ENCODE measurements at regions not wholly inside any gene's neighbourhood (a gene's known extent, or its start where the extent isn't known, plus 50 kb on each side); places are given as distances from the start of the nearest gene placed in this dataset.
"Not testable (repeated sequence)": the region's sequence is repeated elsewhere in the genome, so short reads cannot be mapped to it uniquely, and the experiment has no call there.

DNA sequence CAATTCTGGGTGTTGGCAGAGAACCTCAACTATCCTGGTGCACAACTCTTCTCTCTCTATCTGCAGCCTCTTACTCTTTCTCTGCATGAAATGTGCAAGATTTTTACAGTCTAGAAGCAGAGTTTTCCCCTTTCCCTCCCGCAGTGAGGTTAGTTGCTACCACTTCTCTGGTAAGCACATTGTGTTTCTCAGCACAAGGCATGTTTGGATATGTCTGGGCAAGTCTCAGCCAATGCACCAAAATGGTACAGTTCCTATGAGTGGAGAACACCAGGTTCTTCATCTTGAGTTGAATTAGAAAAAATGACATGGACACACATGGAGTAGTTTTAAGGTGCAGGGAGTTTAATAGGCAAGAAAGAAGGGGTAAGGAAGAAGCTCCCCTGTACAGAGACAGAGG lies 187.0 kb downstream of the CCNG2 start:
- H3K4me3 Mint-ChIP-seq, result no peak overlapping the region
- no peak overlapping the region for H3K27ac Mint-ChIP-seq
- H3K27me3 Mint-ChIP-seq, result peaks cover 22% of the 10 kb centered on the region
- H3K36me3 Mint-ChIP-seq, result peaks cover 3% of the 10 kb centered on the region
- H3K9me3 Mint-ChIP-seq, result peaks cover 6% of the 10 kb centered on the region
- H3K4me1 Mint-ChIP-seq, result no peaks in the 10 kb centered on the region

DNA sequence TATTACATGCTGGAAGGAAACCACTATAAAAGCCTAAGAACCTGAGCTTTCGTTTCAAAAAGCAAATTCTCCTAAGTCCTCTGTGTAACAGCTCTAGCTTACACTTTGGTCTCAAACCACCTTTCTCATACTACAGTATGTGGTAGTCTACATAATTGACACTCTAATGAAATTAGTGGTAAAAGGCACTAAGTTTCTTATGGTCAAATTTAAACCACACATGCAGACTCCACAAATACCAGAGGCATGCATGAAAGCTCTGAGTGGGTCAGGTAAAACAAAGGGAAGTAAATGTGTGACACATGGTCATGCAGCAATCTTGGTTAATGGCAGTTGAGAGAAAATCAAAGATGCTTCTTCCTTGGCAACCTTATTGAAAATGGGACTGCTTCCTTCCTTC lies 187.8 kb downstream of the CCNG2 start:
- no peak overlapping the region for H3K27ac Mint-ChIP-seq
- no peaks in the 10 kb centered on the region for H3K4me1 Mint-ChIP-seq
- H3K9me3 Mint-ChIP-seq, result peaks cover 6% of the 10 kb centered on the region
- peaks cover 20% of the 10 kb centered on the region for H3K27me3 Mint-ChIP-seq
- H3K4me3 Mint-ChIP-seq, result no peak overlapping the region
- H3K36me3 Mint-ChIP-seq, result peaks cover 3% of the 10 kb centered on the region

DNA sequence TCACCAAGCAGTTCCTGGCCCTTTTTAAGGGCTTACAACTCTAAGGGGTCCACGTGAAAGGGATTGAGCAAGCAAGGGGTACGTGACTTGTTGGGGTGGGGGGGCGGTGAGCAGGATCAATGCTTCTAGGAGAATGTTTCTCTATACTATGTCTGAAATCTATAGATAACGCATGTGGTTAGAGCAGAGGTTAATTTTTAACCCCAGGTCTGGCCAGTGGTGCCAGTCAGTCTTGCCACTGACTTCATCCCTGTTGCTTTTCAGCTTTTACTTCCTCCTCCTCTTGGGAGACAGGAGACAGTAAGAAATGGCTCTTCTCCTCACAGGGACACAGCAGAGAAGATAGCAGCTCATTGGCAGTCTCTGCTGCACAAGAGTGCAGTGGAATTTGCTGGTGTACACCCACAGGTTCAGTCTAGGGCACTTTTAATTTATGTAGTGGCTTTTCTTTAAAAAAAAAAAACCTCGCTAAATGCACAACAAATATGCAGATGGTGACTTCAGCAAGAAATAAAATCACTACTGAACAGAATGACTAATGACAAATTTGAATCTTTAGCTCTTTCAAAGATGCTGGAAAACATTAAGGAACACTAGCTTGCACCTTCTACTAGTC lies 190.5 kb downstream of the CCNG2 start:
- H3K36me3 Mint-ChIP-seq, result no peaks in the 10 kb centered on the region
- H3K27me3 Mint-ChIP-seq, result peaks cover 12% of the 10 kb centered on the region
- no peaks in the 10 kb centered on the region for H3K9me3 Mint-ChIP-seq
- no peaks in the 10 kb centered on the region for H3K4me1 Mint-ChIP-seq
- no peak overlapping the region for H3K4me3 Mint-ChIP-seq
- H3K27ac Mint-ChIP-seq, result no peak overlapping the region

DNA sequence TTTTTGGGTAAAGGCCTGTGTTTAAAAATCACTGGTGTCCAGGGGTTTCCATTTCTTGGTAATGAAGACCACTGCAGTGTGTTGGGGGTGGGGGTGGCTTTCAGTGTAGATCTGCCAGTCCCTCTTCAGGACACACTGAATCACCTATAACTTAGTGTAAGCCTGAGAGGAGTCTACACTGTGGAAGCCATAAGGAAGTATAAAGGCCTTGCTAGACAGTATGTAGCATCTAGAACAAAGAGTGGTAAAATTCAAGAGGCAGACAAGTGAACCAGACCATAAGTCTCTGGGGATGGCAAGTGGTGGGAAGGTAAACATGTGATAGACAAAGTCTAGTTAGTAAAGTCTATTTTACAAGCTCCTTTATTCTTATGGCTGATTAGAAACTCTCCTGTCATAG lies 191.8 kb downstream of the CCNG2 start:
- Mint-ChIP-seq H3K27me3 (peaks cover 12% of the 10 kb centered on the region), H3K4me3 (no peak overlapping the region), H3K27ac (no peak overlapping the region), H3K36me3 (no peaks in the 10 kb centered on the region), H3K4me1 (no peaks in the 10 kb centered on the region), H3K9me3 (no peaks in the 10 kb centered on the region)

DNA sequence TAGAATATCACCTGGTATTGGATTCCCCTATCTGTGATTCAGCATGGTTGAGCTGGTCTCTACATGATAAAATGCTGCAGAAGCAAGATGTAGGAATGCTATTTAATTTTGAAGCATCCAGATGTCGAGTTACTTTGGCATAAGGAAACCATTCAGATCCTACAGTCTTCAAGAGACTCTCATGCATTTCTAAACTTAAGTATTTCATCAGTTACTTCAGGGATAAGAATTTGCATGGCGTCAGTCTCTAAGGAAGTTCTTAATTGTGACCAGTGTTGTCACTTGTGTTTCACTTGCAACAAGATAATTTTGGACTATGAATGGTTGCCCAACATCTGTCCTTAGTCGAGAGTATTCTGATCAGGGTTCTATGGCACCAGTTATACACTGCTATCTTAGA lies 192.4 kb downstream of the CCNG2 start:
- H3K4me1 Mint-ChIP-seq, result no peaks in the 10 kb centered on the region
- H3K27me3 Mint-ChIP-seq, result peaks cover 8% of the 10 kb centered on the region
- no peaks in the 10 kb centered on the region for H3K36me3 Mint-ChIP-seq
- H3K9me3 Mint-ChIP-seq, result no peaks in the 10 kb centered on the region
- H3K4me3 Mint-ChIP-seq, result no peak overlapping the region
- no peak overlapping the region for H3K27ac Mint-ChIP-seq

DNA sequence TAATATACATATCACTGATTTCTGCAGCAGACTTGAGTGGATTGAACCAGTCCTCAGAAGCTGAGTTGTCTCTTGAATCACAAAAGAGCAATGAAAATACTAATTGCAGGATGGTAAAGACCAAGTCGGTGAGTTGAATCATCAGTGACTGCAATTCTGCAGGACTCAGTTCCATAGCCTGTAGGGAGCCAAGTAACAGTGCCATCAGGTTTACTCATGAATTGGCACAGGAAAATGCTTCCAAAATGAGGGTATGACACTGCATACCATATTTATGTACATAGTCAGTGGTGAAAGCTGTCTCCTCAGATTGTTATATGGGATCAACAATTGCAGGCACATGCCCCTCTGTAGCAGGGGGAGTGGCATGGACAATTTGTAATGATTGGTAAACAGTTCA lies 192.8 kb downstream of the CCNG2 start:
- no peaks in the 10 kb centered on the region for H3K4me1 Mint-ChIP-seq
- no peak overlapping the region for H3K27ac Mint-ChIP-seq
- no peak overlapping the region for H3K4me3 Mint-ChIP-seq
- H3K27me3 Mint-ChIP-seq, result peaks cover 8% of the 10 kb centered on the region
- no peaks in the 10 kb centered on the region for H3K36me3 Mint-ChIP-seq
- H3K9me3 Mint-ChIP-seq, result no peaks in the 10 kb centered on the region

DNA sequence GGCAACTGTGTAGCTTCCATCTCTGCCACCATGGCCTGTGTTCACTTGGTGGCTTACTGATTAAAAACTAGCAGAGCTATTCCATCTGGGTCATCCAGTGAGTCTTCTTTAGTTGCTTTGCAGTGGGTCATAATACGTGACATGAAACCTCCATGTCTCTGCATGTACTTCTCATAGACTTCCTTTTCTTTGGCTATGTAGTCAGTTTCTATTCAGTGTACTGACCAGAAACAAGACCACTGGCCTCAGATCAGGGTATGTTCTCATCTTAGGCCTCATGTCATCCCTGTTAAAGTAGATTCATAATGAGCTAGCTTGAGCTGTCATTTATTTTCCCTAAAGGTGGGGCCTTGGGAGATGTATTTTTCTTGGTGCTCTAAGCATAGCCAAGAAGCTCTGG lies 195.2 kb downstream of the CCNG2 start:
- no peak overlapping the region for H3K27ac Mint-ChIP-seq
- no peaks in the 10 kb centered on the region for H3K9me3 Mint-ChIP-seq
- no peaks in the 10 kb centered on the region for H3K27me3 Mint-ChIP-seq
- H3K4me3 Mint-ChIP-seq, result no peak overlapping the region
- H3K4me1 Mint-ChIP-seq, result no peaks in the 10 kb centered on the region
- no peaks in the 10 kb centered on the region for H3K36me3 Mint-ChIP-seq

DNA sequence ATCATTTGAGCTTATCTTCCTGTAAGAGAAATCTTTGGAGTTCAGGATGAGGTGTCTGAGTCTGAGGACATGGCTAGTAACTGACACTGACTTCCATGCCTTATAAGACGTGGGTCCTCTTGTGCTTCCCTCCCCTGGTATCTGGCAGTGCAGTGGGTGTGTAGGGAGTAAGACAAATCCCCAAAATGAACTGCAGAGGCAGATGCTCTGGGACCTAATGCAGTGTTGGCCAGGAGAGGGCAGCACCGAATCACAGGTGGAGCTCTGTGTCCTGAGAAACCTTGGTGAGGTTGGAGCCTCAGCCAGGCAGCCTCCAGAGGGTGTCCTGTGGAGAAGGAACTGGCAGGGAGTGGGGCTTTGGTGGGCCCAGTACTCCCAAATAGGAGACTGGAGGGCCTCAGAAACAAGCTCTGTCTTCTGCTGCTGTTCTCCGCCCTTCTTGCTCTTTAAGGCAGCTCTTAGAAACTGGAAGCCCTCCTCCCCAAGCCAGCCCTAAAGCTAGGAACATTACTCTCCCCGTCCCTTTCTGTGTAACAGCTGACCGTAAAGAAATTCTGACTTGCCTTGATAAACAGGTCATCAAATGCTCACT lies 196.8 kb downstream of the CCNG2 start:
- not testable (repeated sequence) for H3K27ac Mint-ChIP-seq, H3K4me3 Mint-ChIP-seq, H3K9me3 Mint-ChIP-seq, H3K27me3 Mint-ChIP-seq, H3K4me1 Mint-ChIP-seq, H3K36me3 Mint-ChIP-seq

DNA sequence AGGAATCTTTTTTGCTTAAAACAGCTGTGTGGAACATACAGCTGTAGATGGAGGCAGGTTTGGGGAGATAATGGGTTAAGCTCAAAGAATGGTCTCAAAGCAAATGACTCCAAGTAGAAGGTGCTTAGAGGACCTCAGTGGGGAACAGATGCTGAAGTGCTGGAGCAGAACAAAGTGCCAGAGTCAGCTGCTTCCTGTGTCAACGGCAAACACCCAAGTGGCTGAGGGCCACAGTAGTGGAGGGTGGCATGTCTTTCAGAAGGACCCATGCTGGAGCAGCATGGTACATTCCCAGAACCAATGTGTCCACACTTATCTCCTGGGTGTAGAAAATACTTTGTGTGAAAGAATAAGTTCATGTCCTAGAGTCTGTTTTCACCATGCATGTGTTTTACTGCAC lies 197.5 kb downstream of the CCNG2 start:
- Mint-ChIP-seq H3K27ac (no peak overlapping the region), H3K9me3 (no peaks in the 10 kb centered on the region), H3K36me3 (no peaks in the 10 kb centered on the region), H3K27me3 (no peaks in the 10 kb centered on the region), H3K4me3 (no peak overlapping the region), H3K4me1 (no peaks in the 10 kb centered on the region)

DNA sequence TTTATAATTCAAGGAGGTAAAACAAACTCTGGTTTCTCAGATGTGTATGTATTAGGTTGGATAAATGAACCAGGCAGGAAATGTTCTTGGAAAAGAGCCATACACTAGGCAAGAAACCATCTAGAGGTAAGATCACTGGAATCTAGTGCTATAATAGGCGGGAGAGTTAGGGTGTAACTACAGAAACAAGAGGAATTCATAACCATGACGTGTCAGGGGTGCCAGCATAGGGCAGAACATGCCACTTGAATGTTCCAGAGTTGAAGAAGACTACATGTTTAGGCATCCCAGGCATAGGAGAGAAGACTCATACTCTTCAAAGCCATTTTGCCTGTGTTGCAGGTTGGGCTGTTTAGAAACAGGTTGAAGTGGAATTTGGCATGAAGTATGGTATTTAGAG lies 198.7 kb downstream of the CCNG2 start:
- no peaks in the 10 kb centered on the region for H3K4me1 Mint-ChIP-seq
- H3K36me3 Mint-ChIP-seq, result no peaks in the 10 kb centered on the region
- peaks cover 1% of the 10 kb centered on the region for H3K27me3 Mint-ChIP-seq

DNA sequence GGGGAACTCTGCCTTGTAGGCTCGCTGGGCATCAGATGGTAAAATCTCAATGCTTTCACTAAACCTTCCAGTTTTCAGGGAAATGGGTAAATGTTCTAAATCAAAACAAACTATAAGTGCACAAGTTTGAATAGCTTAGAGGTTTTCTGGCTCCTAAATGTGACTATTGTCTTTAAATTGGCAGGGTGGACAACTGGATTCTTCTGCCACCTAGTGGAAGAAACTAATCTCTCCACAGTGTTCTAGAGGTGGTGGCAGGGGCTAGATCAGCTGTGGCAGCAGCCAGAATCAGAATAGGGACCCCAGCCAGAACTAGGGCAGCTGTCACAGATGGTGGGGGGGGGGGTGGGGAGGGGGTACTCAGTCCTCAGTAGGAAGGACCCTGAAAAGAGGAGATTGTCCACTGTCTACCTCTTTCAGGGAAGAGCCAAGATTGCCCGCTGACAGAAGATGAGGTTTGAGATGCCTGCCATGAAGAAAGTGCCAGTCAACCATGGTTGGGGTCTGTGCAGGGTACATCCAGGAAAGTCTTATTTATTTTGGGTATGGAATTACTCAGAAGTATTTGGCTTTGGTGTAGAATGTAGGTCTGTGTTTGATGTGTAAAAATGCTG lies 201.4 kb downstream of the CCNG2 start:
- Mint-ChIP-seq H3K36me3 (no peaks in the 10 kb centered on the region), H3K4me1 (no peaks in the 10 kb centered on the region), H3K27ac (no peak overlapping the region)

More for the DNA sequence above, 198.7 kb downstream of the CCNG2 start:
- Mint-ChIP-seq H3K9me3 (no peaks in the 10 kb centered on the region), H3K4me3 (no peak overlapping the region), H3K27ac (no peak overlapping the region)

DNA sequence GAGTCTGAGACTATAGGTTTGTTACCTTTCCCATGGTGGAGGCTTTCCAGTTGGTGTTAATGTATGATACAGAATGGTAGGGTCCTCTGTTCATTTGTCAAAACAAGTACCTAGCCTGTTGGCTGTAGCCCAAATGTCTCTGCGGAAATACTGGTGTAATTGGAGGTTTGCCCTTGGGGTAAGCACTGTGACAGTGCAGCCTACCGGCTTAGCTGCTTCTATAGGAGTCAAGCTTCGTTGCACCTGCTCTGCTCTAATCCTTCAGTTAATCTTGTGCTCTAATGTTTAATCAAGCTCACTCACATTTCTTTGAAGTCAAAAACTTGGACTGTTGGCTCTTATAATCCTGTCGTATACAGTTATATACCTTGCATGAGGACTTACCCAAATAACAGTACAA lies 203.4 kb downstream of the CCNG2 start:
- Mint-ChIP-seq H3K4me1 (no peaks in the 10 kb centered on the region), H3K4me3 (no peak overlapping the region), H3K9me3 (no peaks in the 10 kb centered on the region), H3K36me3 (no peaks in the 10 kb centered on the region), H3K27ac (no peak overlapping the region), H3K27me3 (peaks cover 4% of the 10 kb centered on the region)

More for the DNA sequence above, 201.4 kb downstream of the CCNG2 start:
- Mint-ChIP-seq H3K4me3 (no peak overlapping the region), H3K27me3 (peaks cover 4% of the 10 kb centered on the region), H3K9me3 (no peaks in the 10 kb centered on the region)

DNA sequence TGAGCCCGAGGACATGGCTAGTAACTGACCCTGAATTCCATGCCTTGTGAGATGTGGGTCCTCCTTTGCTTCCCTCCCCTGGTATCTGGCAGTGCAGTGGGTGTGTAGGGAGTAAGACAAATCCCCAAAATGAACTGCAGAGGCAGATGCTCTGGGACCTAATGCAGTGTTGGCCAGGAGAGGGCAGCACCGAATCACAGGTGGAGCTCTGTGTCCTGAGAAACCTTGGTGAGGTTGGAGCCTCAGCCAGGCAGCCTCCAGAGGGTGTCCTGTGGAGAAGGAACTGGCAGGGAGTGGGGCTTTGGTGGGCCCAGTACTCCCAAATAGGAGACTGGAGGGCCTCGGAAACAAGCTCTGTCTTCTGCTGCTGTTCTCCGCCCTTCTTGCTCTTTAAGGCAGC lies 209.9 kb downstream of the CCNG2 start:
- not testable (repeated sequence) for H3K27me3 Mint-ChIP-seq

DNA sequence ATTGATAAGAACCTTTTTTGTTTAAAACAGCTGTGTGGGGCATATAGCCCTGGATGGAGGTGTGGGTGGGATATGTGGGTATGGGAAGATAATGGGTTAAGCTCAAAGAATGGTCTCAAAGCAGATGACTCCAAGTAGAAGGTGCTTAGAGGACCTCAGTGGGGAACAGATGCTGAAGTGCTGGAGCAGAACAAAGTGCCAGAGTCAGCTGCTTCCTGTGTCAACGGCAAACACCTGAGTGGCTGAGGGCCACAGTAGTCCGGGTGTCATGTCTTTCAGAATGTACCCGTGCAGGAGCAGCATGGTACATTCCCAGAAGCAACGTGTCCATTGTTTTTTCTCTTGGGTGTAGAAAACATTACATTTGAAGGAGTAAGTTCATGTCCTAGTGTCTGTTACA lies 210.6 kb downstream of the CCNG2 start:
- H3K9me3 Mint-ChIP-seq, result no peaks in the 10 kb centered on the region
- peaks cover 4% of the 10 kb centered on the region for H3K27me3 Mint-ChIP-seq

More for the DNA sequence above, 209.9 kb downstream of the CCNG2 start:
- H3K4me3 Mint-ChIP-seq, H3K36me3 Mint-ChIP-seq, H3K27ac Mint-ChIP-seq, H3K9me3 Mint-ChIP-seq, H3K4me1 Mint-ChIP-seq: not testable (repeated sequence)

DNA sequence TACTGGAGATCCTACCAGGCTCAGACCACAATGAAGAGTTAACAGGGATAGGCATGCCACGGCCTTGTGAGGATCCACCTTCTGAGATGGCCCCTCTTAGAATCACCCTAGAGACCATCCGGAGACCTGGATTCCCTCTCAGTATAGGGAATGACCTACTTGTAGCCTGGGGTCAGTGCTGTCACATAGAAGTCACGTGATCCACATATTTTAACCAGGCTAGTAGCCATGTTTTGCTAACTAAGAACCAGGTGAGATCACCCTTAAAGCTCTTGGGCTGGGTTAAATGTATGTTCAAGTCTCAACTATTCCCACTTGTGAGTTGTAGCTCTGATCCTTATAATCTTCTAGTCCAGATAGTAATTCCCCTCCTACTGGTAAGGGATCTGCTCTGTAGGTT lies 215.4 kb downstream of the CCNG2 start:
- Mint-ChIP-seq H3K4me1 (no peaks in the 10 kb centered on the region), H3K27ac (no peak overlapping the region), H3K27me3 (peaks cover 1% of the 10 kb centered on the region), H3K9me3 (no peaks in the 10 kb centered on the region), H3K36me3 (no peaks in the 10 kb centered on the region), H3K4me3 (no peak overlapping the region)

More for the DNA sequence above, 210.6 kb downstream of the CCNG2 start:
- H3K4me1 Mint-ChIP-seq, result no peaks in the 10 kb centered on the region
- H3K27ac Mint-ChIP-seq, result no peak overlapping the region
- H3K4me3 Mint-ChIP-seq, result no peak overlapping the region
- H3K36me3 Mint-ChIP-seq, result no peaks in the 10 kb centered on the region

DNA sequence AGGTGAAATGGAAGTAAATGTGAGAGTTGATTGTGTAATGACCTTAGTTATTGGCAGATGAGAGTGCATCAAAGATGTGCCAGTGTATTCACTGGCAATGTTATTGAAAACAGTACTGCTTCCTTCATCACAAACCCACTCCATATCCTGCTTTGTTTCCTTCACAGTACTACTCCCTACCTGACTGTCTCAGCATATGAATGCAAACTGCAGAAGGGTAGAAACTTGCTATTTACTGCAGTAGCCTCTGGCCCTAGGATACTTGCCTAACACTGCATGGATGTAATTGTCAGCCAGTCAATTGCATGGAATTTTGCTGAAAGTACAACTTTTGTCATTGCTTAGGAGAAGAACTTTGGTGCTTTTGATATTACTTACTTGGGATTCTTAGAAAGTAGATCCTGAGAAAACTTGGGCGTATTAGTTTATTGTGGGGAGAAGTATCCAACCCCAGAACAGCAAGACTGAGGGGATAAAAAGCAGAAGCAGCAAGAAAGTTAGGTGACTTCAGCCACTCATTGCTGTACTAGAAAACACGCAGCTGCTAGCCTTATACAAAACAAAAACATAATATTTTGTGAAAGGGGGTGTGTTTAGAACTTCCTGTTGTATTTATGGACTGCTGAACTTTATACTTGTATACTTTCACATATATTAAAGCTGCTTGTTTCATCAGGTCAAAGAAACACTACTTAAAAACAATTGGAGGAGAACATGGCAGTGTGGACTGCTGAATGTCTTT lies 219.0 kb downstream of the CCNG2 start:
- Mint-ChIP-seq H3K4me1 (no peaks in the 10 kb centered on the region), H3K36me3 (no peaks in the 10 kb centered on the region), H3K9me3 (no peaks in the 10 kb centered on the region), H3K27ac (no peak overlapping the region), H3K27me3 (peaks cover 1% of the 10 kb centered on the region), H3K4me3 (no peak overlapping the region)
